CD4-positive, alpha-beta T cell treated with Interferon alpha-2 for 1 hour (primary cell): ENCODE measurements at regions not wholly inside any gene's neighbourhood (a gene's known extent, or its start where the extent isn't known, plus 50 kb on each side); places are given as distances from the start of the nearest gene placed in this dataset.
A peak's percentile ranks its signal among the peaks of the same experiment; 100 is the strongest.
"Not testable (repeated sequence)": the region's sequence is repeated elsewhere in the genome, so short reads cannot be mapped to it uniquely, and the experiment has no call there.

ENCODE experiments used
- DNase-seq, 2 donors: peaks; one replicate each; pipeline ENCODE4 v3.0.0-alpha.2; 2020 to 2022

- DNase-seq, result no peak
Measured at GRCh38 chr6:56904068-56904467, 50.8 kb upstream of the BEND6 start.

GRCh38 chr6:56902641-56903464 lies 52.1 kb upstream of the BEND6 start:
- DNase-seq, result peak in 1 of 2 donors; percentile 42

GRCh38 chr6:56900784-56901183 lies 54.1 kb upstream of the BEND6 start:
- no peak for DNase-seq

GRCh38 chr6:56899753-56900152 lies 55.2 kb upstream of the BEND6 start:
- DNase-seq, result no peak

- DNase-seq, result no peak
Measured at GRCh38 chr6:56899311-56899710, 55.6 kb upstream of the BEND6 start.

GRCh38 chr6:56897789-56898529 lies 56.9 kb upstream of the BEND6 start:
- no peak for DNase-seq

GRCh38 chr6:56891754-56892153 lies 63.2 kb upstream of the BEND6 start:
- no peak for DNase-seq

- peak in 1 of 2 donors; percentile 9 for DNase-seq
Measured at GRCh38 chr6:56890683-56891429, 64.1 kb upstream of the BEND6 start.

- no peak for DNase-seq
Measured at GRCh38 chr6:56890066-56890465, 64.8 kb upstream of the BEND6 start.

GRCh38 chr6:56889492-56889891 lies 65.4 kb upstream of the BEND6 start:
- no peak for DNase-seq

GRCh38 chr6:56888687-56889086 lies 66.2 kb upstream of the BEND6 start:
- DNase-seq, result no peak

GRCh38 chr6:56887086-56887485 lies 67.8 kb upstream of the BEND6 start:
- no peak for DNase-seq

GRCh38 chr6:56877922-56878321 lies 77.0 kb upstream of the BEND6 start:
- DNase-seq, result no peak

GRCh38 chr6:56875961-56876360 lies 78.9 kb upstream of the BEND6 start:
- DNase-seq, result no peak

GRCh38 chr6:56875523-56875922 lies 79.4 kb upstream of the BEND6 start:
- no peak for DNase-seq

GRCh38 chr6:56874328-56874727 lies 80.6 kb upstream of the BEND6 start:
- no peak for DNase-seq

GRCh38 chr6:56870053-56870452 lies 84.9 kb upstream of the BEND6 start:
- DNase-seq, result not testable (repeated sequence)

- DNase-seq, result no peak
Measured at GRCh38 chr6:56869346-56869745, 85.6 kb upstream of the BEND6 start.

- DNase-seq, result no peak
Measured at GRCh38 chr6:56868687-56869086, 86.2 kb upstream of the BEND6 start.

GRCh38 chr6:56866917-56867522 lies 87.9 kb upstream of the BEND6 start:
- no peak for DNase-seq

GRCh38 chr6:56865081-56865875 lies 89.6 kb upstream of the BEND6 start:
- no peak for DNase-seq

- no peak for DNase-seq
Measured at GRCh38 chr6:56864171-56864616, 90.7 kb upstream of the BEND6 start.
